DMS79 treated with DMSO at 0.1 percent for 48 hours (cell line): ENCODE measurements at regions not wholly inside any gene's neighbourhood (a gene's known extent, or its start where the extent isn't known, plus 50 kb on each side); places are given as distances from the start of the nearest gene placed in this dataset.
"Not testable (repeated sequence)": the region's sequence is repeated elsewhere in the genome, so short reads cannot be mapped to it uniquely, and the experiment has no call there.

ENCODE experiments used
- DNase-seq: peaks from one replicate; lab custom pipeline; 2025; lab: John Stamatoyannopoulos, UW

DNA sequence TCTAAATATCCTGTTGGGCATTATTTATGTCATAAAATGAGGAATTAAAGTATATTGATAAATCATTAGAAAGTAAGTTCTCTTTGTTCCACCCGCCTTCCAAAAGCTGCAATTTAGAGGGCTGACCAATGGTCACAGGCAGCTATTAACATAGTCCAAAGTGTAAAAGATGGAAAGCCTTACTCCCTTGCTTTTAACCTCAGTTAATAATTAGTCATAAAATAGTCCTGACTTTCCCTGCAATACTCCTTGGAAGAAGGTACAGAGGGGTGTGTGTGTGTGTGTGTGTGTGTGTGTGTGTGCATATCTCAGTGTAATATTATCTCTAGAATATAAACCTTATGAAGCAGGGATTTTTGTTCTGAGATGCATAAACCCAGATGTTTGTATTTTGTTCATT lies 275.4 kb downstream of the FAT4 start:
- no peak for DNase-seq

DNA sequence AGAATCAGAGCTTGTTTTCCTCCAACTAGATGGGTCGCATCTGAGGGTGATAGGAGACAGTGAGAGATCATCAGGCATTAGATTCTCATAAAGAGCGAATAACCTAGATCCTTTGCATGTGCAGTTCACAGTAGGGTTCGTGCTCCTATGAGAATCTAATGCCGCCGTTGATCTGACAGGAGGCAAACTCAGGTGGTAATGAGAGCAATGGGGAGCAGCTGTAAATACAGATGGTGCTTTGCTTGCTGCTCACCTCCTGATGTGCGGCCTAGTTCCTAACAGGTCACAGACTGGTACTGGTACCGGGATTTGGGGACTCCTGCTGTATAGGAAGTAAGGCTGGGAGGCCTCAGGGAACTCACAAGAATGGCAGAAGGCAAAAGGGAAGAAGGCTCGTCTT lies 276.5 kb downstream of the FAT4 start:
- no peak for DNase-seq

DNA sequence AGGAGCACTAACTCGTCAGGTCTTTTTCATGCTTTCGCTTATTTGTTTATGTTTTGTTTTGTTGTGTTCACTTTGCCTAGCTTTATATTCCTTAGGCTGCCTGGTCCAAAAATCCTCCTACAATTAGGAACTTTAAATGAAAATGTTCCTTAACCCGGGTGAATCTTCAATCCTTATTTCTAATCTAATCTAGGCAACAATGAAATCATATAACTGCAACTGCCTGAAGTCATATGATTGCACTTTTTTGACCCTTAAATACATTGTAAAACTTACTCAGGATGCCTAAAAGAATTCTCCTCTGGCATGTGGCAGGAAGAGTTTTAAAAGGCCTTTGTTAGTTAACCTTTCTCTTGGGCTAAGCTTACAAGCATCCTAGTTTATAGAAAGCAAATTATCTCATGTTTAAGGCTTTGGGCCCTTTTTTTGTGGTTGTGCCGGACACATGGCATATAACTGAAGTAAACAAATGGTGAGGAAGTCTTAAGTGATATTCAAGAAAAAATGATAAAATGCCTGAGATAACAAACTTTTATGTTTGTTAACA lies 279.4 kb downstream of the FAT4 start:
- no peak for DNase-seq

DNA sequence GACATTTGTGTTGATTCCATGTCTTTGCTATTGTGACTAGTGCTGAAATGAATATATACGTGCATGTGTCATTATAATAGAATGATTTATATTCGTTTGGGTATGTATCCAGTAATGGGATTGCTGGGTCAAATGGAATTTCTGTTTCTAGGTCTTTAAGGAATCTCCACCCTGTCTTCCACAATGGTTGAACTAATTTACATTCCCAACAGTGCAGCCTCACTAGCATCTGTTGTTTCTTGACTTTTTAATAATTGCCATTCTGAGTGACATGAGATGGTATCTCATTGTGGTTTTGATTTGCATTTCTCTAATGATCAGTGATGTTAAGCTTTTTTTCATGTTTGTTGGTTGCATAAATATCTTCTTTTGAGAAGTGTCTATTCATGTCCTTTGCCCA lies 291.2 kb downstream of the FAT4 start:
- not testable (repeated sequence) for DNase-seq

DNA sequence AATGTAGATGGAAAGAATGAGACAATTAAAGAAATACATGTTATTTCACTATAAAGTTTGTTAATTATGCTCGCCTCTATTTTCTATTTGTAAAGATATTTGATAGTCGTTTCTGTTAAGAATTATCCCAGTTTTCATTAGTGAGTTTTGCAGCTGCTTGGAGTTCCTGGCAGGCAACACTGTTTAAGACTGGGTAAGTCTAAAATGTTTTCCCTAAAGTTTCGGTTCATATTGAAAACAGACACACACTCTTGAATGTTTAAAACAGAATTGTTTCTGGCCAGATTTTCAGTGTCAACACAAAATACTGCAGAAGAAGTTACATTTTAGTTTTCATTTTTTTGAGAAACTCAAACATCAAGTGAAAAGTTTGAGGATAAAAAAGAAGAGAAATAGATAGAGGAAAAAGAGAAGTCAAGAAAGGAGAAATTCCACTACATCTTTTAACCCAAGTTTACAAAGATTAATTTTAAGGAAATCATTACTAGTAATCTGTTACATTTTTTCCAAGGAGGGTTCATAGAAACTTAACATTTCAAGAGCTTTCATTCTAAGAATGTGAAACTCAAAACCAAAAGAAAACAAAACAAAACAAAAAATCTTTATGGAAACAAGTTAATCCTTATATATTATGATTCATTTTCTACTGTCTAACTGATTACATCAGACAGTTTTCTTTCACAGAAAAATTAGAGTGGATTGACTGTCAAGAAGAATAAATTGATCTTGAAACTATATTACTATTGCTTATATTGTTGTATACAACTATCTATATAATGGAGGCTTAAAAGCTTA lies 305.5 kb downstream of the FAT4 start:
- DNase-seq = no peak

GRCh38 chr4:125624951-125625350 lies 310.2 kb downstream of the FAT4 start:
- no peak for DNase-seq

DNA sequence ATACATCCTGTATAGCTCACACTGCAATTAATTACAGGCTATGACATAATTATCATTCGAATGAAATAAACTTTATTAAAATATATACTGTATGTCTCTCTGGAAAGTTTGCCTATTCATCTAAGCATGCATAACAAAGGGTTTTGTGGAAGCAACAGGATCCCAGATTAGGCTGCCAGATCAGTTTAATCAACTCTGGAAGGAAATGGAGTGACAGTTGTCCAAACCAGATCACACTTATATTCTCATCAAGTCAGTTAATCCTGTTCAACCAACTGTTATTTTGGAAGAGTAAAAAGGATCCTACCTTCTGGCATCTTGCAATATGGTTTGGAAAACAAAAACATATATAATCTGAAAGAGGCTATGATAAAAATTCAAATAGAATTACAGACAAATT lies 312.2 kb downstream of the FAT4 start:
- DNase-seq = no peak

DNA sequence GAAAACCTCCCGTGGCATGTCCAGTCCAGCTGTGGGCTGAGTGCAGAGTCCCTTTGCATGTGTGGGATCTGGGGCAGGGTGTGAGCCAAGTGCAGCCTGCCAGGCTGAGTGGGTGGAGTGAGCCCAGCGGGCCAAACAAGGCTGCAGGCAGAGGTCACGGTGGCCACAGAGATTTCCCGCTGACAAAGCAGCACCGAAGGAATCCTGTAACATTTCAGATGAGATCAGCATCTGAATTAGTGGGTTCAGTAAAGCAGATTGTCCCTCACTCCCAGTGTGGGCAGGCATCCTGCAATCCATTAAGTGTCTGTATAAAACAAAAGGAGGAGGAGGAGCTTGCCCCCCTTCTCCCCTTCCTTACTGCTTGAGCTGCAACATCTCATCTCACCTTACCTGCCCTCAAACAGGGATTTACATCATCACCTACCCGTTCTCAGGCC lies 324.4 kb downstream of the FAT4 start:
- no peak for DNase-seq

- DNase-seq = no peak
Observed at GRCh38 chr4:125641611-125642010, 326.9 kb downstream of the FAT4 start.

GRCh38 chr4:125642645-125643044 lies 327.9 kb downstream of the FAT4 start:
- DNase-seq = no peak

- DNase-seq = no peak
Observed at GRCh38 chr4:125649452-125649851, 334.7 kb downstream of the FAT4 start.

DNA sequence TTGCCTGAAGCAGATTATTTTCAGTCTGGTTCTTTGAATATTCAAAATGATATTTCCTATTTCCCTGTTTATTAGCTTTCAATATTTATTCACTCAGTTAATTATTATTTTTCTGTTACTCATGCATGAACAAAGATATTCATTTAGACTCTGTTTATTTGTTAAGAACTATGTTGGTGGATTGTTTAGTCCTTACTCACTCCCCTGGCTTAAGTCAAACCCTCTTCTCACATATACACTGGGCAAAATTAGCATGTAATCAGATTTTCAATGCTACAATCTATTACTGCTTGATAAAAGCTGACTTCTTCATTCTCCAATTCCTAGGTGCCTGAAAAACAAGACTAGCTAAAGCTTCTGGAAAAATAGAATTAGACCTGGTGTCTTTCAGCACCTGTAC lies 335.8 kb downstream of the FAT4 start:
- no peak for DNase-seq

- not testable (repeated sequence) for DNase-seq
Observed at GRCh38 chr4:125651707-125652357, 337.1 kb downstream of the FAT4 start.

DNA sequence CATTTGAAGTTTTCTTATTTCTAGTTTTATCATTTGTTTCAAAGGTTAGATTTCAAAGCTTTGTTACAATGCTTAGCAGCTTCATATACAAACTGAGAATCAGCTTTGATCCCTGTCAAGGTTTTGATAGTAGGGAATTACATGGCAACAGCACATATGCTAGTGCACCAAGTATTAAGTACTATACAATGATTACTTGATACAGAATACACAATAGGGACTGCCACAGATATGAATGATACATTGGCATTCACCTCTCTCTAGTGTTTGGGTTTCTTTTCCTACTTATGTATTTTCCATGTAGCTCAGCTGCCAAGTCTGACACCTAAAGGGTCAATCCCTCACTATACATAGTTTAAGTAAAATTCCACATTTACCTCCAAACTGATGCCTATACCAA lies 344.0 kb downstream of the FAT4 start:
- no peak for DNase-seq

GRCh38 chr4:125663896-125664767 lies 349.4 kb downstream of the FAT4 start:
- DNase-seq = no peak

GRCh38 chr4:125666635-125667034 lies 351.9 kb downstream of the FAT4 start:
- DNase-seq = no peak

DNA sequence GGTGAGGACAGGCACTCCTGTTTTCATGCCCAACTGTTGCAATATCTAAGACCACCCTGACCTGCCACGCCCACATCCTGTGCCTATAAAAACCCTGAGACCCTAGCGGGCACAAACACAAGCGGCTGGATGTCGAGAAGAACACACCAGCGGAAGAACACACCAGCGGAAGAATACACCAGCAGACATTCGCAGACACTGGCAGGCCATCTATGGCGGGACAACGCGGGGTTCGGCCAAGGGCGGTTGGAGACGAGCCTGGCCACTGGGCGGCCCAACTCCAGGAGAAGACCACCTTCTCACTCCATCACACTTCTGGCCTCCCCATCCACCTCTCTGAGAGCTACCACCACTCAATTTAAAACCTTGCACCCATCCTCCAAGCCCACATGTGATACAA lies 361.4 kb downstream of the FAT4 start:
- DNase-seq = no peak

- DNase-seq = no peak
Observed at GRCh38 chr4:125676583-125676982, 361.8 kb downstream of the FAT4 start.

DNA sequence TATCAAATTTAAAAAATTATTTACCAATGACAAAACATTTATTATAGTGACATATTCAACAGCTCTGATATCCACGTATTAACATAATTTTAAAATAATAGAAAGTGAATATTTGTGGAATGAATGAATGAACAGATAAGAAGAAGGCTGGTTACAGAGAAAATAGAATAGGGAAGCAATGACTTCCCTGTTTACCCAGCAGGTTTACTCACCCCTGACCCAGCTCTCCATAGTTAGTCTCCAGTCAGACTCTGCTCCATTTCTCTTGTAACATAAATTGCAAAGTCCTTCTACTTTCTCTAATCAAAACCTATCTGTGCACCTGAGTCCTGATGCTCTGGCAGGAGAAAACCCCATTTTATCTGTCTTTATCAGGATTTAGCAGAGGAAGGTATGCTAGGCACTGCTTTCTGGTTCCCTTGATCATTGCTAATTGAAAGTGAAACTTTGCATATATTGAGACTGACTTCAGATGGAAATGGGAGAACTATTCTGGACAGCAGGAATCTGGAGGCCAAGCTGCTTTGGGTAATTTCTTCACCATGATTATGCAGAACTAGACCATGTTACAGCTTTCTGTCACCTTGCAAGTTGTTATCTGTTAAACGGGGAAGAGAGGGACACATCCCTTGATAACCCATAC lies 363.0 kb downstream of the FAT4 start:
- DNase-seq = no peak

DNA sequence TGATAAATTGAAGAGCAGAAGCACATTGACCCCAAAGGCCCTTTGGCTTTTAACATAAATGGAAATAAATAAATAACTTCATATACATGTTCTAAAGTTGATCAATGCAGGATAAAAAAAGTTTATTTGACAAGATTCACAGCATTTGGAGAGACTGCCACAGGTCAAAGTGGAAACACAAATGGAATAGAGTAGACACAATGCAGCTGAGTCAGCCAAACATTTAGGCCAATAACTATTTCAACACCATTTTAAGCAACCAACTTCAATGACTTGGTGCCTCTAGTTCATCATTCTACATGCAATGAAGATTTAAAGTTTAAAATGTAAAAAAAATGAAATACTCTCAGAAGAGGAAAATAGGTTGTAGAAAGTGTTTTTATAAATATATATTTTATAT lies 365.2 kb downstream of the FAT4 start:
- DNase-seq = no peak

DNA sequence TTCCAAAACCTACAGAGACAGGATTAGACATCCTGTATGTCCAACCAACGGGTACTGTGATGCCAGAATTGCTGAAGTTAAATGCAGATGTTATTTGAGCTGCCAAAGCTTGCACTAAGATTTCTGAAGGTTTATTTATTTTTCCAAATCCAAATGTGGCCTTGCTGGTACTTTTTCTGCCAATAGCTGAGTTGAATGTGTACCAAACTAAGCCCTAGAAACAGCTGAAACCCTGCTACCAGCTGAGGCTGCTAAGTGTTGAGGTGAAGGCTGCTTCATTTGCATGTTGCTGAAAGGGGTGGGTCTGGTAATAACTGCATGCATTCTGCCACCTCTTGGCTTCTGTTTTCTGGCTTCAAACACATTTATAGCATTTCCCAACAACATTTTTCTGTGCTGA lies 366.5 kb downstream of the FAT4 start:
- no peak for DNase-seq

- DNase-seq = no peak
Observed at GRCh38 chr4:125682730-125683129, 368.0 kb downstream of the FAT4 start.
